SKM-1 (cell line): ENCODE measurements at regions not wholly inside any gene's neighbourhood (a gene's known extent, or its start where the extent isn't known, plus 50 kb on each side); places are given as distances from the start of the nearest gene placed in this dataset.
"Not testable (repeated sequence)": the region's sequence is repeated elsewhere in the genome, so short reads cannot be mapped to it uniquely, and the experiment has no call there.

Experiments used
- DNase-seq: peaks from one replicate; lab custom pipeline; 2025; ENCODE audit not compliant: unreplicated experiment; lab: John Stamatoyannopoulos, UW

GRCh38 chr10:34058845-34059614 lies 724.6 kb upstream of the NRP1 start:
- DNase-seq: no peak

GRCh38 chr10:34055410-34055985 lies 721.0 kb upstream of the NRP1 start:
- DNase-seq: not testable (repeated sequence)

- no peak for DNase-seq
Observed at GRCh38 chr10:34049887-34050286, 715.4 kb upstream of the NRP1 start.

- DNase-seq: no peak
Observed at GRCh38 chr10:34049469-34049868, 715.0 kb upstream of the NRP1 start.

GRCh38 chr10:34047389-34047788 lies 712.9 kb upstream of the NRP1 start:
- DNase-seq: no peak

GRCh38 chr10:34046506-34047034 lies 712.1 kb upstream of the NRP1 start:
- no peak for DNase-seq

GRCh38 chr10:34045571-34046190 lies 711.2 kb upstream of the NRP1 start:
- DNase-seq: no peak

- DNase-seq: no peak
Observed at GRCh38 chr10:34041871-34042270, 707.4 kb upstream of the NRP1 start.

GRCh38 chr10:34037499-34037898 lies 703.0 kb upstream of the NRP1 start:
- DNase-seq: no peak

GRCh38 chr10:34035241-34035790 lies 700.8 kb upstream of the NRP1 start:
- not testable (repeated sequence) for DNase-seq

- no peak for DNase-seq
Observed at GRCh38 chr10:34033078-34033477, 698.6 kb upstream of the NRP1 start.

- DNase-seq: no peak
Observed at GRCh38 chr10:34032564-34032963, 698.1 kb upstream of the NRP1 start.

- no peak for DNase-seq
Observed at GRCh38 chr10:34031400-34031799, 696.9 kb upstream of the NRP1 start.

- no peak for DNase-seq
Observed at GRCh38 chr10:34029455-34029854, 695.0 kb upstream of the NRP1 start.

- no peak for DNase-seq
Observed at GRCh38 chr10:34028936-34029335, 694.5 kb upstream of the NRP1 start.

- no peak for DNase-seq
Observed at GRCh38 chr10:34024693-34025425, 690.4 kb upstream of the NRP1 start.

- DNase-seq: no peak
Observed at GRCh38 chr10:34024282-34024681, 689.8 kb upstream of the NRP1 start.

GRCh38 chr10:34022195-34022594 lies 687.7 kb upstream of the NRP1 start:
- DNase-seq: no peak

GRCh38 chr10:34018784-34019183 lies 684.3 kb upstream of the NRP1 start:
- DNase-seq: no peak

- DNase-seq: no peak
Observed at GRCh38 chr10:34018129-34018528, 683.7 kb upstream of the NRP1 start.

- no peak for DNase-seq
Observed at GRCh38 chr10:34017281-34017680, 682.8 kb upstream of the NRP1 start.
